ENCODE measurements at regions not wholly inside any gene's neighbourhood (a gene's known extent, or its start where the extent isn't known, plus 50 kb on each side); places are given as distances from the start of the nearest gene placed in this dataset. TPM values are rescaled to one million over a fixed set of nuclear protein-coding genes. Genes with fewer than 3 reads are reported as not detected.

MicroRNAs in the stretch of these regions (microRNA counts, 767-probe panel; counts per million panel counts)
- 0 counts per million in 2 donors for microRNA hsa-miR-588

Small RNA genes lying in the stretch of these regions (microRNA-seq; reads per million reads assigned to microRNA genes)
- not detected for gene MIR588

Small RNA genes lying in the stretch of these regions (small RNA-seq; reads per million reads assigned to genes)
- gene MIR588 (not detected), gene RNU6-200P (not detected)

Measured in thyroid gland (tissue), 3 donors.